Ammon's horn (tissue), 1 donor: ENCODE measurements at regions not wholly inside any gene's neighbourhood (a gene's known extent, or its start where the extent isn't known, plus 50 kb on each side); places are given as distances from the start of the nearest gene placed in this dataset.
"Not testable (repeated sequence)": the region's sequence is repeated elsewhere in the genome, so short reads cannot be mapped to it uniquely, and the experiment has no call there.

Experiments used
- DNase-seq: peaks from one replicate; pipeline ENCODE4 v3.0.0-alpha.2; 2016; ENCODE audit warnings: low spot score

- no peak for DNase-seq
Observed at GRCh38 chr3:72627271-72627670, 221.0 kb downstream of the SHQ1 start.

GRCh38 chr3:72625602-72626337 is 222.5 kb downstream of the SHQ1 start:
- no peak for DNase-seq

- DNase-seq, result no peak
Observed at GRCh38 chr3:72624656-72625055, 223.6 kb downstream of the SHQ1 start.

GRCh38 chr3:72618739-72619138 is 229.5 kb downstream of the SHQ1 start:
- peak; percentile 35 for DNase-seq

DNA sequence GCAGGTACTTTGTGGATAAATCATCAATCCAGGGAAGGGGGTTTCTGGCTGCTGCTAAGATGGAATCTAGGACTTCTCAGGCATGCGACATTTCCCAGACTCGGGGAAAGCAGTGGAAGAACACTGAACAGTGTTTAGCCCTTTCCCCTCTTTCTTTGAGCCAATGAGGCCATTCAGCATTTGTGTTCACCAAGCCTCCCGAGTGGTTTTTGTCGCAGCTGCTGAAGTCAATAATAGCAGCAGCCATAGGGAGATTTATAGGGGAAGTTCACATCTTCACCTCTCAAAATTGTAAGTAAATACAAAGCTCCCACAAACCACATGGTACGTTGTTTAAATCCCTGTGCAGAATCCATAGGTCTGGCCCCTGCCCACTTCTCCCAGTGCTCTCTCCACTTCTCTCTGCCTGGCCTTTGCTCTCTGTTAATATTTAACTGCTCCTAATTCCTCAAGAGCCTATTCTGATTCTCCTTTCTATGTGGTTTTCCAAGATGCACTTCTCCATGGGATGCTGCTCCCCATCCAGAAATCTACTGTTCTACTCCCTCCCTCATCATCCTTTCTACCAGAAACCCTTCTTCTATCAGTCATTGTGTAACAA is 230.7 kb downstream of the SHQ1 start:
- DNase-seq, result no peak

DNA sequence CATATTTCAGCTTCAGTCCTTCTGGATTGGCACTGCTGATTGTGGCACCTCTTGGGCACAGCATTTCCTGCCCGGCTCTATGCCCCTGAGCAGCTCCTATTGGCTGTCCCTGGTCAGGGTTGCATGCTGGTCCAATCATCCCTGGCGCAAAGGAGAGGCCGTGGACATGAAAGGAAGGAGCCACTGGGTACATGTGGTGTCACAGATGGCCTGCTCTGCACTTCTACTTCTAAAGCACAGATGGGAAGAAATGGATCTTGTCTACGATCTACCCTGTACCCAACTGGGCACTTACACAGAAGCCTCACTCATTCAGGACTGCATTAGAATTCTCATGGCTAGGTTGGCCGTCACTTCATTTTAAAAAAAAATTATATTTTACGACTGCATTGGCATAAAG is 232.5 kb downstream of the SHQ1 start:
- DNase-seq, result no peak

DNA sequence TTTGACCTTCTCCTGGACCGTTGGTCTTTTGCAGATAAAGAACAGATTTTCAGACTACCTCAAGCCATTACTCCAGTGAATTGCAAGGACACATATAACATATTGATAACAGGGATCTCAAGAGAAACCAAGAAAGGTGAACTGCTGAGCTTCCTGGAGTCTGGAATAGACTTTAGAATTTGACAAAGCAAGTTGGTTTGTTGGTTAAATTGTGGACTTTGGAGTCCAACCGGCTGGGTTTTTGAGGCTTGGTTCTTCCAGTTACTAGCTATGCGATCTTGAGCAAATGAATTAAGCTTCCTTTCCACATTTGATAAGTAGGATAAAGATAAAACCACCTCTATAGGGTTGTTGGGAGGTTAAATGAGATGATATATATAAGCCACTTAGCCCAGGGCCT is 233.1 kb downstream of the SHQ1 start:
- DNase-seq, result no peak

DNA sequence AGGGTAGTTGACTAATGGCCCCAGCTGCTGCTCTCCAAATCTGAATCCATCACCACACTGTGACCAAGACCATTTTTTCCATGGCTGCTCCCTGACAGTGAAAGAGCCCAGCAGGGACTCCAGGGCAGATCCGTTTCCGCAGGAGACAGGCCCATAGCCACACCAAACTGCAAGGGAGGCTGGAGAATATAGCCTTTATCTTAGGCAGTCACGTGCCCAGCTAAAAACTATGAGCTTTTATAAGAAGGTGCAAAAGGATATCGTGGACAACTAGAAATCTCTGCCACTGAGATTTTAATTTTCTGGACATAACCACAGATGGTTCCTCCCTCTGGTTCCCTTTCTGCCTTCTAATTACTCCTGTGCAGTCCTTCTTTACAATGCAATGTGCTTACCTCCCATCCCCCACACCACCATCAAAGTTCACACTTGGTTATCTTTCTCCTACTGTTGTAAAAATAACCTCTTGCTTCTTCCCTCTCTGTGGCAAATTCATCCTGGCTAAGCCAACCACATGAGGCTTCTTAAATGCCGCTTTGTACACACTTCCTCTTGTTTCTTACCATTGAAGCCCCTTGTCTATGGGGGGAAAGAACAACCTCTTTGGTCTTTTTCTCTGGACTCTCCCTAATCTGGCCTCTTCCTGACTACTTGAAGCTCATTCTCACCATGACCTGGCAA is 233.7 kb downstream of the SHQ1 start:
- DNase-seq, result peak; percentile 20

DNA sequence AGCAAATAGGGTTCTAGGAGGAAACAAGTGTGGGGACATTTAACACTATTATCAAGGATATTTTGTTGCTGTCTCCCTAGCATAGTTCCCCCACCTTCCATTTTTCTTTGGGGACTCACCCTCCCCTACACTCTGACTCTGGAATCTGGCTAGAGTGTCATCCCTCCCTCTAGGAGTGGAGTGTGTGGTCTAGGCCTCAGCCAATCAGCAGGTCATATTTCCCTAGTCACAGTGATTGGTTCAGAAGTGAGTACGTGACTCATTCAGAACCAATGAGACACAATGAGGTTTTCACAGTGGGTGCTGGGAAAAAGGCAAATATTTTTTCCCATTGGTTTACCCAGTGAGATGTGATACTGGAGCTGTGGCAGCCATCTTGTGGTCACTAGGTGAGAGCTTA is 234.4 kb downstream of the SHQ1 start:
- DNase-seq, result no peak

- not testable (repeated sequence) for DNase-seq
Observed at GRCh38 chr3:72609114-72609513, 239.1 kb downstream of the SHQ1 start.

- no peak for DNase-seq
Observed at GRCh38 chr3:72606005-72606800, 242.0 kb downstream of the SHQ1 start.

DNA sequence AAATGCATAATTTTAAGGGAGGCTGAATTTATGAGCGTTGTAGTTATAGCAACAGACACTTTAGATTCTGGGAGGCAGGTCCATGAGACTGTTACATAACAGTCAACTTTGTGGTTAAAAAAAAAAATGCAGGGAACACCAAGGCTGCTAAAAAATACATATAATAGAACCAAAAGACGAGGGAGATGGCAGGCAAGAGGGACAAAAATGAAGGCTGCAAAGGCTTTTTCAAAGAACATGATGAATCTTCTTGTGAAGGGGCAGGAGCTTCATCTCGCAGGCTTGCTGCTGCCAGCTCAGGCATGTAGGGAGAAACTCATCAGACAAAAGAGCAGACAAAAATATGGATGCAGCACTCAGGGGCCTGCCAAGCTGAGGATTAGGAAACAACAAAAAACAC is 243.9 kb downstream of the SHQ1 start:
- peak; percentile 30 for DNase-seq

- DNase-seq, result no peak
Observed at GRCh38 chr3:72601983-72602750, 246.1 kb downstream of the SHQ1 start.

- peak; percentile 43 for DNase-seq
Observed at GRCh38 chr3:72601060-72601459, 247.2 kb downstream of the SHQ1 start.

DNA sequence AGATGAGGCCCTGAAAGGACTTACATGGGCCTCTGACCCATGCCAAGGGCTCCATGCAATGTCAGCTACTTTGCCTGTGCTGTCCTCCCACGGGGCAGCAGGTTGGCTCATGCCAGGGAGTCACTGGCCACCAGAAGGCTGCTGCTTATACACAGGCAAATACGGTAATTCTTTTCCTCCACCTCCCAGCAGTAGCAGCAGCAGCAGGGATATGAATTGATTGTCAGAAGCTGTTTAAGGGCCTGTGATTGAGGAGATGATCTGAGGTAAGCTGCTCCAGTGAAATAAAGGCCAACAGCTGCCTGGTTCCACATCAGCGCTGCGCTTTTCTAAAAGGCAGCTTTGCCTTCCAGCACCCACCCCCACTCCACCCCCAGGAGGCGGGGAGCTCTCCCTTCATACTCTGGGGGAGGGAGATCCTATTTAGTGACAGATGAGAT is 250.5 kb downstream of the SHQ1 start:
- peak; percentile 27 for DNase-seq

DNA sequence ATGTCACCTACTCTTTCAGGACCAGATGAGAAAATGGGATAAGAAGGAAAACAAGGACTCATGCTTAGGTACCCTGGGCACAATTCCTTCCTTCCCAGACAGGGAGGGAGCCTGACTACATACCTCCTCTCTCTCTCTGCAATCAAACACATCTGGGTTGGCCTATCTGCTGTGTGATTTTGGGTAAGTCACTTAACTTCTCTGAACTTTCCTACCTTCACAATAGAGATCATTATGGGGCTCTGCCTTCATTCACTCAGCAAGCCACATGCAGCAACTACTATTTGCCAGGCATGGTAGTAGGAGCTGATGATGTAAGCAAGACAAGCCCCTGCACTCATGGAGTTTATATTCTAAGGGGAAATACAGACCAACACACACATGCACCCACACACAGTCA is 251.2 kb downstream of the SHQ1 start:
- no peak for DNase-seq

GRCh38 chr3:72595927-72596610 is 252.2 kb downstream of the SHQ1 start:
- DNase-seq, result no peak

- DNase-seq, result no peak
Observed at GRCh38 chr3:72595376-72595775, 252.9 kb downstream of the SHQ1 start.

DNA sequence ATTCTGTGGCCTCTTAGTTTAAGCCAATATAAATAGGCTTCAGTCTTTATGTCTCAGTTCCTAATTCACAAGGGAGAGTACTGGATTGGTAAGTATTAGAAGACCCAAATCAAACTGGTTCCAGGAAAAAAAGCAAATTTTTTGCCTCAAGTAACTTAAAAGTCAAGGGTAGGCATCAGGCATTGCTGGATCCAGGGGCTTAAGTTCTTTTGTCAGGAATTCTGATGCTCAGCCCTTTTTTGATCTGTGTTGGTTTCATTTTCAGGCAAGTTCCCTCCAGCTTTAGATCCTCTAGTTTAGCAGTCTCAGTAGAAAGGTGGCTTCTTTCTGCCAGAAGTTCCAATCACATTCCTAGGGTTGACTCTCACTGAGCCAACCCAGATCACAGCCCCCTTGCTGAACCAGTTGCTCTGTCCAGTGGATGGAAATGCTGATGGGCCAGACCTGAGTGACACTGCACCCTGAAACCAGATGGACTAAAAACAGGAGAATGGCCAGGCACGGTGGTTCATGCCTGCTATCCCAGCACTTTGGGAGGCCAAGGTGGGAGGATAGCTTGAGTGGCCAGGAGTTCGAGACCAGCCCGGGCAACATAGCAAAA is 253.5 kb downstream of the SHQ1 start:
- no peak for DNase-seq

- no peak for DNase-seq
Observed at GRCh38 chr3:72593881-72594397, 254.3 kb downstream of the SHQ1 start.
